ENCODE measurements at regions not wholly inside any gene's neighbourhood (a gene's known extent, or its start where the extent isn't known, plus 50 kb on each side); places are given as distances from the start of the nearest gene placed in this dataset.

GRCh38 chr10:33813415-33813814, 478.9 kb upstream of the NRP1 start:
- no peak for DNase-seq (ENCODE audit: low spot score)

GRCh38 chr10:33812586-33812985, 478.1 kb upstream of the NRP1 start:
- DNase-seq (ENCODE audit: low spot score) = no peak

- DNase-seq (ENCODE audit: low spot score) = no peak
Observed at GRCh38 chr10:33810986-33811385, 476.5 kb upstream of the NRP1 start.

- no peak for DNase-seq (ENCODE audit: low spot score)
Observed at GRCh38 chr10:33809732-33810131, 475.3 kb upstream of the NRP1 start.

GRCh38 chr10:33808475-33808874, 474.0 kb upstream of the NRP1 start:
- no peak for DNase-seq (ENCODE audit: low spot score)

GRCh38 chr10:33807531-33808359, 473.3 kb upstream of the NRP1 start:
- DNase-seq (ENCODE audit: low spot score) = no peak

- DNase-seq (ENCODE audit: low spot score) = no peak
Observed at GRCh38 chr10:33805831-33806230, 471.4 kb upstream of the NRP1 start.

GRCh38 chr10:33804584-33804983, 470.1 kb upstream of the NRP1 start:
- no peak for DNase-seq (ENCODE audit: low spot score)

GRCh38 chr10:33803248-33803647, 468.8 kb upstream of the NRP1 start:
- no peak for DNase-seq (ENCODE audit: low spot score)

- DNase-seq (ENCODE audit: low spot score) = no peak
Observed at GRCh38 chr10:33802566-33802965, 468.1 kb upstream of the NRP1 start.

- no peak for DNase-seq (ENCODE audit: low spot score)
Observed at GRCh38 chr10:33801705-33802104, 467.2 kb upstream of the NRP1 start.

- DNase-seq (ENCODE audit: low spot score) = no peak
Observed at GRCh38 chr10:33800986-33801385, 466.5 kb upstream of the NRP1 start.

- no peak for DNase-seq (ENCODE audit: low spot score)
Observed at GRCh38 chr10:33800545-33800944, 466.1 kb upstream of the NRP1 start.

GRCh38 chr10:33799944-33800323, 465.5 kb upstream of the NRP1 start:
- no peak for DNase-seq (ENCODE audit: low spot score)

GRCh38 chr10:33799281-33799943, 464.9 kb upstream of the NRP1 start:
- DNase-seq (ENCODE audit: low spot score) = no peak

GRCh38 chr10:33798754-33799153, 464.3 kb upstream of the NRP1 start:
- DNase-seq (ENCODE audit: low spot score) = no peak

GRCh38 chr10:33796680-33797079, 462.2 kb upstream of the NRP1 start:
- DNase-seq (ENCODE audit: low spot score) = no peak

GRCh38 chr10:33795529-33795928, 461.1 kb upstream of the NRP1 start:
- DNase-seq (ENCODE audit: low spot score) = no peak

GRCh38 chr10:33794460-33794859, 460.0 kb upstream of the NRP1 start:
- no peak for DNase-seq (ENCODE audit: low spot score)

GRCh38 chr10:33793793-33794192, 459.3 kb upstream of the NRP1 start:
- no peak for DNase-seq (ENCODE audit: low spot score)

- DNase-seq (ENCODE audit: low spot score) = no peak
Observed at GRCh38 chr10:33791272-33791660, 456.8 kb upstream of the NRP1 start.

- no peak for DNase-seq (ENCODE audit: low spot score)
Observed at GRCh38 chr10:33790521-33791271, 456.2 kb upstream of the NRP1 start.

- DNase-seq (ENCODE audit: low spot score) = no peak
Observed at GRCh38 chr10:33783557-33783956, 449.1 kb upstream of the NRP1 start.

Data from CD4-positive, alpha-beta T cell treated with Interleukin-15 for 4 hours (primary cell).